ENCODE measurements at regions not wholly inside any gene's neighbourhood (a gene's known extent, or its start where the extent isn't known, plus 50 kb on each side); places are given as distances from the start of the nearest gene placed in this dataset.

- ChIA-PET POLR2A (no interaction called here), CTCF (interaction anchor here (0.9 kb wide), 1 partner anchor 136 kb away, joined by 3 read pairs; no protein-coding TSS in a partner anchor)
- BruUV-seq (replicated peaks) = no TSS peak
- TF ChIP-seq CTCF (IDR thresholded peaks at IDR 0.05) (peak; percentile 43), TCF7L2 (IDR thresholded peaks at IDR 0.05; ENCODE audit: low read depth, low read length) (no peak)
- Histone ChIP-seq H3K4me3 (ENCODE audit: low read depth in 2 of 2, low read length in 2 of 2) (no peak overlapping the region), H3K4me1 (ENCODE audit: control insufficient read depth, insufficient read depth, low read length) (no peaks in the 10 kb centered on the region), H3K27ac (ENCODE audit: low read length) (no peak overlapping the region), H3K9me3 (ENCODE audit: control insufficient read depth, insufficient read depth, low read depth, low read length) (no peaks in the 10 kb centered on the region), H3K27me3 (ENCODE audit: control insufficient read depth, insufficient read depth, low read length) (no peaks in the 10 kb centered on the region), H3K36me3 (ENCODE audit: control insufficient read depth, insufficient read depth, low read length) (no peaks in the 10 kb centered on the region)
- in situ Hi-C loops (cut with HindIII; ENCODE audit: low pct_unique_long_range_greater_than_20kb, low sequenced_read_pairs) = no loop called here
- DNase-seq (ENCODE audit: low read depth, low spot score) (no peak), ATAC-seq (no peak)
- intact Hi-C loops (cut with micrococcal nuclease; ENCODE audit: unreplicated experiment) = no loop called here
Observed at GRCh38 chr5:152271420-152271819, 133.7 kb downstream of the NMUR2 start.

- in situ Hi-C loops (cut with HindIII; ENCODE audit: low pct_unique_long_range_greater_than_20kb, low sequenced_read_pairs) = no loop called here
- no TSS peak for BruUV-seq (replicated peaks)
- DNase-seq (ENCODE audit: low read depth, low spot score) (no peak), ATAC-seq (no peak)
- no peaks in the 10 kb centered on the region for H3K36me3 ChIP-seq (ENCODE audit: control insufficient read depth, insufficient read depth, low read length)
- H3K27me3 ChIP-seq (ENCODE audit: control insufficient read depth, insufficient read depth, low read length) = no peaks in the 10 kb centered on the region
- no peak overlapping the region for H3K4me3 ChIP-seq (ENCODE audit: low read depth in 2 of 2, low read length in 2 of 2)
- CTCF ChIA-PET = no interaction called here
- no peak overlapping the region for H3K27ac ChIP-seq (ENCODE audit: low read length)
- intact Hi-C loops (cut with micrococcal nuclease; ENCODE audit: unreplicated experiment) = no loop called here
- no peaks in the 10 kb centered on the region for H3K4me1 ChIP-seq (ENCODE audit: control insufficient read depth, insufficient read depth, low read length)
- H3K9me3 ChIP-seq (ENCODE audit: control insufficient read depth, insufficient read depth, low read depth, low read length) = no peaks in the 10 kb centered on the region
- POLR2A ChIA-PET = no interaction called here
- TF ChIP-seq SIN3A (IDR thresholded peaks at IDR 0.05; ENCODE audit: borderline replicate concordance, insufficient read depth, low read depth, low read length) = no peak
- TF ChIP-seq CTCF (IDR thresholded peaks at IDR 0.05) = no peak
- TF ChIP-seq TCF7L2 (IDR thresholded peaks at IDR 0.05; ENCODE audit: low read depth, low read length) = no peak
- TF ChIP-seq REST (IDR thresholded peaks at IDR 0.05; ENCODE audit: insufficient read depth in 1 of 2, low read depth in 2 of 2, low read length in 1 of 2) = no peak
- no peak for TF ChIP-seq POLR2AphosphoS5 (IDR thresholded peaks at IDR 0.05; ENCODE audit: low read depth, low read length)
Observed at GRCh38 chr5:152270096-152270495, 135.0 kb downstream of the NMUR2 start.

GRCh38 chr5:152269533-152269932 lies 135.5 kb downstream of the NMUR2 start:
- in situ Hi-C loops (cut with HindIII; ENCODE audit: low pct_unique_long_range_greater_than_20kb, low sequenced_read_pairs) (no loop called here), intact Hi-C loops (cut with micrococcal nuclease; ENCODE audit: unreplicated experiment) (no loop called here)
- POLR2A ChIA-PET = no interaction called here
- H3K4me3 ChIP-seq (ENCODE audit: low read depth in 2 of 2, low read length in 2 of 2) = no peak overlapping the region
- CTCF ChIA-PET = no interaction called here
- no peaks in the 10 kb centered on the region for H3K36me3 ChIP-seq (ENCODE audit: control insufficient read depth, insufficient read depth, low read length)
- TF ChIP-seq POLR2AphosphoS5 (IDR thresholded peaks at IDR 0.05; ENCODE audit: low read depth, low read length) = no peak
- no peak for TF ChIP-seq SIN3A (IDR thresholded peaks at IDR 0.05; ENCODE audit: borderline replicate concordance, insufficient read depth, low read depth, low read length)
- TF ChIP-seq CTCF (IDR thresholded peaks at IDR 0.05) = no peak
- no peak for TF ChIP-seq REST (IDR thresholded peaks at IDR 0.05; ENCODE audit: insufficient read depth in 1 of 2, low read depth in 2 of 2, low read length in 1 of 2)
- TF ChIP-seq TCF7L2 (IDR thresholded peaks at IDR 0.05; ENCODE audit: low read depth, low read length) = no peak
- no peak overlapping the region for H3K27ac ChIP-seq (ENCODE audit: low read length)
- no peaks in the 10 kb centered on the region for H3K4me1 ChIP-seq (ENCODE audit: control insufficient read depth, insufficient read depth, low read length)
- no peaks in the 10 kb centered on the region for H3K27me3 ChIP-seq (ENCODE audit: control insufficient read depth, insufficient read depth, low read length)
- ATAC-seq (no peak), DNase-seq (ENCODE audit: low read depth, low spot score) (no peak)
- BruUV-seq (replicated peaks) = no TSS peak
- no peaks in the 10 kb centered on the region for H3K9me3 ChIP-seq (ENCODE audit: control insufficient read depth, insufficient read depth, low read depth, low read length)
